ENCODE measurements at regions not wholly inside any gene's neighbourhood (a gene's known extent, or its start where the extent isn't known, plus 50 kb on each side); places are given as distances from the start of the nearest gene placed in this dataset.
"Not testable (repeated sequence)": the region's sequence is repeated elsewhere in the genome, so short reads cannot be mapped to it uniquely, and the experiment has no call there.

- Mint-ChIP-seq H3K4me3 (peak overlapping the region; percentile 77), H3K27ac (peak overlapping the region; percentile 75)
- H3K9me3 Mint-ChIP-seq, CTCF ChIA-PET, H3K36me3 Mint-ChIP-seq, H3K27me3 Mint-ChIP-seq, H3K4me1 Mint-ChIP-seq: not testable (repeated sequence)
- DNase-seq = peak; percentile 83
Observed at GRCh38 chr1:146472192-146472861, 243.5 kb upstream of the NOTCH2NLA start.

- DNase-seq, H3K9me3 Mint-ChIP-seq, CTCF ChIA-PET, H3K27ac Mint-ChIP-seq, H3K4me3 Mint-ChIP-seq, H3K27me3 Mint-ChIP-seq, H3K36me3 Mint-ChIP-seq: not testable (repeated sequence)
- peaks cover 18% of the 10 kb centered on the region for H3K4me1 Mint-ChIP-seq
Observed at GRCh38 chr1:146459939-146460338, 231.1 kb upstream of the NOTCH2NLA start.

GRCh38 chr1:146459308-146459707 is 230.5 kb upstream of the NOTCH2NLA start:
- CTCF ChIA-PET, H3K27me3 Mint-ChIP-seq, DNase-seq, H3K36me3 Mint-ChIP-seq, H3K9me3 Mint-ChIP-seq: not testable (repeated sequence)
- Mint-ChIP-seq H3K4me3 (peak overlapping the region; percentile 12), H3K27ac (peak overlapping the region; percentile 75), H3K4me1 (peaks cover 18% of the 10 kb centered on the region)

- H3K4me1 Mint-ChIP-seq, H3K9me3 Mint-ChIP-seq, H3K27ac Mint-ChIP-seq, DNase-seq, H3K36me3 Mint-ChIP-seq, CTCF ChIA-PET, H3K27me3 Mint-ChIP-seq, H3K4me3 Mint-ChIP-seq: not testable (repeated sequence)
Observed at GRCh38 chr1:146448877-146449246, 220.0 kb upstream of the NOTCH2NLA start.

GRCh38 chr1:146448212-146448876 is 219.5 kb upstream of the NOTCH2NLA start:
- not testable (repeated sequence) for H3K9me3 Mint-ChIP-seq
- DNase-seq = peak; percentile 78

GRCh38 chr1:146443871-146444222 is 215.0 kb upstream of the NOTCH2NLA start:
- CTCF ChIA-PET, H3K4me1 Mint-ChIP-seq, H3K9me3 Mint-ChIP-seq, H3K36me3 Mint-ChIP-seq, H3K27me3 Mint-ChIP-seq: not testable (repeated sequence)
- peak overlapping the region; percentile 60 for H3K27ac Mint-ChIP-seq
- peak; percentile 51 for DNase-seq
- H3K4me3 Mint-ChIP-seq = peak overlapping the region; percentile 70

More at GRCh38 chr1:146448212-146448876, 219.5 kb upstream of the NOTCH2NLA start:
- H3K4me3 Mint-ChIP-seq, H3K4me1 Mint-ChIP-seq, H3K27me3 Mint-ChIP-seq, CTCF ChIA-PET, H3K27ac Mint-ChIP-seq, H3K36me3 Mint-ChIP-seq: not testable (repeated sequence)

GRCh38 chr1:146443088-146443870 is 214.5 kb upstream of the NOTCH2NLA start:
- H3K9me3 Mint-ChIP-seq, H3K4me1 Mint-ChIP-seq, H3K27ac Mint-ChIP-seq, H3K36me3 Mint-ChIP-seq, H3K4me3 Mint-ChIP-seq, CTCF ChIA-PET, H3K27me3 Mint-ChIP-seq: not testable (repeated sequence)
- DNase-seq = peak; percentile 29

- H3K27me3 Mint-ChIP-seq, DNase-seq, CTCF ChIA-PET, H3K9me3 Mint-ChIP-seq, H3K27ac Mint-ChIP-seq, H3K36me3 Mint-ChIP-seq, H3K4me3 Mint-ChIP-seq, H3K4me1 Mint-ChIP-seq: not testable (repeated sequence)
Observed at GRCh38 chr1:146438543-146438942, 209.7 kb upstream of the NOTCH2NLA start.

- H3K9me3 Mint-ChIP-seq, H3K36me3 Mint-ChIP-seq, H3K27ac Mint-ChIP-seq, DNase-seq, CTCF ChIA-PET, H3K4me3 Mint-ChIP-seq, H3K27me3 Mint-ChIP-seq: not testable (repeated sequence)
- peaks cover 12% of the 10 kb centered on the region for H3K4me1 Mint-ChIP-seq
Observed at GRCh38 chr1:146416642-146417041, 187.8 kb upstream of the NOTCH2NLA start.

GRCh38 chr1:146415017-146415416 is 186.2 kb upstream of the NOTCH2NLA start:
- DNase-seq, H3K9me3 Mint-ChIP-seq, H3K4me3 Mint-ChIP-seq, H3K27me3 Mint-ChIP-seq, H3K36me3 Mint-ChIP-seq, CTCF ChIA-PET: not testable (repeated sequence)
- peaks cover 15% of the 10 kb centered on the region for H3K4me1 Mint-ChIP-seq
- H3K27ac Mint-ChIP-seq = peak overlapping the region; percentile 80

GRCh38 chr1:146413911-146414310 is 185.1 kb upstream of the NOTCH2NLA start:
- Mint-ChIP-seq H3K27ac (peak overlapping the region; percentile 84), H3K4me1 (peaks cover 19% of the 10 kb centered on the region), H3K4me3 (peak overlapping the region; percentile 61)
- H3K36me3 Mint-ChIP-seq, CTCF ChIA-PET, H3K27me3 Mint-ChIP-seq, H3K9me3 Mint-ChIP-seq: not testable (repeated sequence)
- DNase-seq = peak; percentile 22

GRCh38 chr1:146411923-146412322 is 183.1 kb upstream of the NOTCH2NLA start:
- H3K9me3 Mint-ChIP-seq, H3K27me3 Mint-ChIP-seq, CTCF ChIA-PET, H3K36me3 Mint-ChIP-seq: not testable (repeated sequence)
- DNase-seq = peak; percentile 61
- Mint-ChIP-seq H3K4me1 (peaks cover 19% of the 10 kb centered on the region), H3K27ac (peak overlapping the region; percentile 98), H3K4me3 (peak overlapping the region; percentile 48)

GRCh38 chr1:146409817-146410441 is 181.1 kb upstream of the NOTCH2NLA start:
- peak overlapping the region; percentile 89 for H3K27ac Mint-ChIP-seq
- H3K27me3 Mint-ChIP-seq, H3K9me3 Mint-ChIP-seq, CTCF ChIA-PET, H3K36me3 Mint-ChIP-seq: not testable (repeated sequence)
- peaks cover 13% of the 10 kb centered on the region for H3K4me1 Mint-ChIP-seq
- peak overlapping the region; percentile 64 for H3K4me3 Mint-ChIP-seq
- DNase-seq = peak; percentile 52

- H3K4me3 Mint-ChIP-seq, H3K27me3 Mint-ChIP-seq, CTCF ChIA-PET, H3K9me3 Mint-ChIP-seq, H3K36me3 Mint-ChIP-seq: not testable (repeated sequence)
- peaks cover 13% of the 10 kb centered on the region for H3K4me1 Mint-ChIP-seq
- peak; percentile 41 for DNase-seq
- peak overlapping the region; percentile 89 for H3K27ac Mint-ChIP-seq
Observed at GRCh38 chr1:146409116-146409801, 180.4 kb upstream of the NOTCH2NLA start.

Measured in activated naive CD4-positive, alpha-beta T cell treated with anti-CD3 and anti-CD28 coated beads, Interleukin-2, amount 10 ng/mL, durations not matched to agents 7 days and 5 days (primary cell).